ENCODE measurements at regions not wholly inside any gene's neighbourhood (a gene's known extent, or its start where the extent isn't known, plus 50 kb on each side); places are given as distances from the start of the nearest gene placed in this dataset.

DNA sequence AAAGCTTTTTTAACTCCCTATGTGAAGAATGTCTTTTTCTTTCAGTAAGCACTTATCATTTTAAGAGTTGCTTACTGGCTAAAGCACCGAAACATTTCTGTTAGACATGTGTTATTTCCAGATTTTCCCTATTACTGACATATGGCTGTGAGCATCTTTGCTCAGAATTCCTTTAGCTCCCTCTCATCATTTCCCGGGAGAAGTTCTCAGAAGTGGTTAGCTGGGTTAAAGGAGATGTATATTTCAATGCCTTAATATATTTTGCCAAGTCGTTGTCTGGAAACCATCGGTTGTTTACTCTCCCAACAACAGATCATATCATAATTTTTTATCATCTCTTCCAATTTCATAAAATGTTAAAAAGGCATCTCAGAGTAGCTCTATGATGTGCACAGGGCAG is 396.5 kb downstream of the OCA2 start:
- no peak for DNase-seq (ENCODE audit: low read depth)

DNA sequence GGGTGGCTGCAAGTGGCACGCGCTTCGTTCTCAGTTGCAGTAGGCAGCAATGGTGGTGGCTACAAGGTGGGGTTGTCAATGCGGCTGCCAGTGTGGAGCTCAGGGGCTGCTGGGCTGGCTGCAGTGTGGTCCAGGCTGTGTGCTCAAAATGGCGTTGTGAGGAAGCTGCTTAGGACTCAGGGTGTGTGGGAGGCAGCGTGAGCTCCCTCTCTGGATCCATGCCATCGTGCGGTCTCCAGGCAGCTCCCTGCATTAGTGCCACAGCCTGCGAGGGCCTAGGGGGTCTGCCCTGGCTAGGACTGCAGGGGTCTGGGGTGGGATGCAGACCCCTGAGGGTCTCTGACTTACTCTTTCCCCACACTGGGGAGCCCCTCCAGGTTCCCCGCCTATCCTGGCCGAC is 397.2 kb downstream of the OCA2 start:
- no peak for DNase-seq (ENCODE audit: low read depth)

DNA sequence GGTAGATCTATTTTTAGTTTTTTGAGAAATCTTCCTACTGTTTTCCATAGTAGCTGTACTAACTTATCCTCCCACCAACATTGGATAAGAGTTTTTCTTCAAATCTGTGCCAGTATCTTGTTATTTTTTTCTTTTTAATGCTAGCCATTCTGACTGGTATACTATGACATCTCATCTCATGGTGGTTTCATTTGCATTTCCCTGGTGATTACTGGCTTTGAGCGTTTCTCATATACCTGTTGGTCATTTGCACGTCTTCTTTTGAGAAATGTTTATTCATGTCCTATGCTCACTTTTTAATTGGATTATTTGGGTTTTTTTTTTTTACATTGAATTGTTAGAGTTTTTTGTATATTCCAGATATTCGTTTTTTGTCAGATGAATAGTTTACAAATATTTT is 398.1 kb downstream of the OCA2 start:
- no peak for DNase-seq (ENCODE audit: low read depth)

GRCh38 chr15:27699699-27700098 is 399.4 kb downstream of the OCA2 start:
- DNase-seq (ENCODE audit: low read depth), result no peak

DNA sequence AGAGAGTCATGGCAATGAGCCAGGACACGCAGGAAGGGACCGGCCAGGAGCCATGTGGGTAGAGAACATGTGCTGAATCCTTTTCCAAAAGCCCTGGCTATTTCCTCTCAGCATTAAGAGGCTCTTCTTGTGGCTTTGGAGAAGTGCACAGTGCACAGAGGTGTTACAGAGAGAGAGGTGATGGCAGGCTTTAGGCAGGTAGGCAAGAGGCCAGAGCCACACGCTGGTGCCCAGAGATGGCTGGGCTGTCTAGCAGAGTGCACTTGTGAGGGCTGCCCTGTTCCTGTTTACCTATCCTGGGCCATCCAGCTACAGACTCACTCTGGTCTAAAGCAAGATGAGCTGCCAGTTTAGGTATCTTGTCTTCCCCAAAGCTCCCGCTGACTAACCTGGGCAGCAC is 402.6 kb downstream of the OCA2 start:
- no peak for DNase-seq (ENCODE audit: low read depth)

GRCh38 chr15:27695726-27696125 is 403.4 kb downstream of the OCA2 start:
- DNase-seq (ENCODE audit: low read depth), result no peak

DNA sequence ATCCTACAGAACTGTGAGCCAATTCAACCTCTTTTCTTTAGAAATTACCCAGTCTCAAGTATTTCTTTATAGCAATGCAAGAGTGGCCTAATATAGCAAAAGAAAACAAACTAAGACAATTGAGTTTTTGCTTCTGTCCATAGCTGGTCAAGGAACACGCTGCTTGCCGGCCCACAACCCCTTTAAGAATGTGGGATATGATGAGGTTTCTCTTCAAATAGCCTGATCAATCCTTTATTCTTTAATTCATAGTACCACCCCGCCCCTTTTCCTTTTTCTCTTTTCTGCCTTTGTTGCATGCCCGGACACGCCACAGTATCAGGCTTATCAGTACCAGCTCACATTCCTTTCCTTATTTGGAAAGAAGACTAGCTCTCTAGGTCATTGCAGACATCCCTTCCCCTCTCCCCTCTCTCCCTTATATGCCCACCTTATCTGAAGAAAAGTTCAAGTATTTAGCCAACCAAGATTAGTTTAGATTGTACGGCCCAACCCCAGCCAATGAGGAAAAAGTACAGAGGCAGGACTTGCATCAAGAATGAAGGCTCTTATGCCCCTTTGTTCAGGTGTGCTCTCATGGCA is 404.5 kb downstream of the OCA2 start:
- DNase-seq (ENCODE audit: low read depth), result no peak

DNA sequence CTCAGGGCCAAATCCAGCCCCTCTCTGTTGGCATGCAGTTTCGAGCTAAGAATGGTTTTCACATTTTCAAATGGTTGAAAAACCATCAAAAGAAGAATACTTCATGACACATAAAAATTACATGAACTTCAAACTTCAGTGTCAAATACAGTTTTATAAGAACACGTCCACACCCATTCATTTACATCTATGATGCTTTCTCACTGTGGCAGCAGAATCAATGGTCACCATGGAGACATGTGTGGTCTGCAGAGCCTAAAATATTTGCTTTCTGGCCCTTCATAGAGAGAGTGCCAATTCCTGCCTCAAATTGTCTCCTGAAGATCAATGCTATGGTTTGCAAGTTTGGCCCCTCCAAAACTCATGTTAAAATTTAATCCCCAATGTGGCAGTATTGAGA is 405.8 kb downstream of the OCA2 start:
- no peak for DNase-seq (ENCODE audit: low read depth)

DNA sequence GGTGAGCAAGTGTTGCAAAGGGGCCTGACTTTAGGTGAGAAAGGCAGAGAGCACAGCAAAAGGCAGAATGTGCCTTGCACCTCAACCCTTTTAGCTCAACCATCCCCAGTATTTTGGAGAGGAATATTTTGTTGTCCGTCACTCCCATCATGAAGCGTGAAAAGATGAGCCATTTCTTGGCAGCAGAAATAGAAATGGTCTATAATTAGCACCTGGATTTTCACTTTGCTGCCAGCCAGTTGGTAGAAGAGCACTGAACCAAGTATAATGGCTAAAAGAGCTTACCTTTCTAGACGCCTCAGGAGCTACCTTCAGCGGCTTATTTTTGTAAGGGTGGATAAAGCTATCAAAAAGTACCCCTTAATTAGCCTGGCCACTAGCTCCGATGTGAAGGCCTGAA is 406.7 kb downstream of the OCA2 start:
- DNase-seq (ENCODE audit: low read depth), result no peak

DNA sequence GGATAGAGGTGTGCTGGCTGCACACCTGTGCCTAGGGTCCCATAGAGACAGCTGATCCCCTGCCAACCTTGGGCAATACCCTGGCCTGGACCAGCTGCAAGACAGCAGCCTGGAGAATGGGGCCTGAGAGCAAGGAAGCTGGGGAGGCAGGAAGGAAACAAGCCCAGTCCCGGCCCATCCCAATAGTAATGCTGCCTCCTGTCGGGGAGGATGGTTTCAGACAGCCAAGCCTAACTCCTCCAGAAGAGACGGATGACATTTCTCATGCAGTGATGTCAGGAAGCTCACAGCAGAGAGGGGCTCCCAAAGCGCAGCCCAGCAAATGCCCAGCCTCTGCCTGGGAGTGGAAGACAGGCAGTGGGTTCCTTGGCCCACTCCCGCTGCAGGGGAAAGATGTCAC is 408.8 kb downstream of the OCA2 start:
- DNase-seq (ENCODE audit: low read depth), result no peak

- DNase-seq (ENCODE audit: low read depth), result no peak
Measured at GRCh38 chr15:27686971-27687370, 412.1 kb downstream of the OCA2 start.

DNA sequence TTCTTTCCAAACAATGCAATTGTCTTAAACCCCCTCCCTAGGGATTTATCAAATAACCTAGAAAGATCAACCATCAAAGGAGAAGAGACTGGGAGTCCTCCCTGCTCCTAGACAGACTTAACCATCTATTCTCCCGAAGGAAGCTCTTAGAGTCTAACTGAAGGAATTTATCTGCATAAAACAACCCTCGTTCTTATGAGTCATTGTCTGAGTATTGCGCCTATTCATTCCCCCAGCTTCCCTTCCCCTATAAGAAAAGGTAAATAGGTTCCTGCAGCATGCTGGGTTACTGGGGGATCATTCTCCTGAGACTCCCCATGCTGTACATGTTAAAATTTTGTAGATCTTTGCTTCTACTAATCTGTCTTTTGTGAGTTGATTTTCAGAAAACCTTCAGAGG is 412.7 kb downstream of the OCA2 start:
- no peak for DNase-seq (ENCODE audit: low read depth)

DNA sequence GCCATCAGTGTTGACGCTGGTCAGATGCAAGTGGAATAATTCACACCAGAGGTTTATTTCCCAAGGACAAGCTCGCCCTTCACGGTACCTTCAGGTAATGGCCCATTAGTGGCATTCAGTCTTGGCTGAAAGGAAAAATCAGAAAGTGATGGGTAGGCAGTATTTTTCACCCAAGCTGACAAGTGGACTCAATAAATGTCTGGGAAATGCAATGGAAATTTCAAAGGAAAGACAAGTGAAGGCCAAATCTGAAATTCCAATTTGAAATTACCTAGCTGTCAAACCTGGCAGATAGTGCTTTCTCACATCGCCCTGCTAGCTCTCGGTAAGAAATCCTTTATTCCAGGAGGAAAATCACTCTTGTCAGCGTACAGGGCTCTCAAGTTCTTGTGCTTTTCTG is 413.5 kb downstream of the OCA2 start:
- no peak for DNase-seq (ENCODE audit: low read depth)

- DNase-seq (ENCODE audit: low read depth), result no peak
Measured at GRCh38 chr15:27683121-27683520, 416.0 kb downstream of the OCA2 start.

DNA sequence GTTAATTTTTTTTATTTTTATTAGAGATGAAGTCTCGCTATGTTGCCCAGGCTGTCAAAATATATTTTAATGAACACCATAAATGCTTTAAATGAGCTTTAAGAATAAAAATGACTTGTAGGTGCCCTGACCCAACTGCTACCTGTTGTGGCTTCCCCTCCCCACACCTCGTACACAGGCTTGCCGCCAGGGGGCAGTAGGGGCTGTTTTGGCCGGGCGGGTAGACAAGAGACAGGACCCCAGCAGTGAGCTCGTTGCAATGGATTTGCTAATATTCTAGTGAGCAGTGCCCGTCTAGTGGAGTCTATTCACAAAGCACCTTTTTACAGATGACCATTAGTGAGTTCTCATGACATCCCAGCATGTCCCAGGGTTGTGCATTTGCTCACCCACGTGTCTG is 418.1 kb downstream of the OCA2 start:
- DNase-seq (ENCODE audit: low read depth), result peak; percentile 29

DNA sequence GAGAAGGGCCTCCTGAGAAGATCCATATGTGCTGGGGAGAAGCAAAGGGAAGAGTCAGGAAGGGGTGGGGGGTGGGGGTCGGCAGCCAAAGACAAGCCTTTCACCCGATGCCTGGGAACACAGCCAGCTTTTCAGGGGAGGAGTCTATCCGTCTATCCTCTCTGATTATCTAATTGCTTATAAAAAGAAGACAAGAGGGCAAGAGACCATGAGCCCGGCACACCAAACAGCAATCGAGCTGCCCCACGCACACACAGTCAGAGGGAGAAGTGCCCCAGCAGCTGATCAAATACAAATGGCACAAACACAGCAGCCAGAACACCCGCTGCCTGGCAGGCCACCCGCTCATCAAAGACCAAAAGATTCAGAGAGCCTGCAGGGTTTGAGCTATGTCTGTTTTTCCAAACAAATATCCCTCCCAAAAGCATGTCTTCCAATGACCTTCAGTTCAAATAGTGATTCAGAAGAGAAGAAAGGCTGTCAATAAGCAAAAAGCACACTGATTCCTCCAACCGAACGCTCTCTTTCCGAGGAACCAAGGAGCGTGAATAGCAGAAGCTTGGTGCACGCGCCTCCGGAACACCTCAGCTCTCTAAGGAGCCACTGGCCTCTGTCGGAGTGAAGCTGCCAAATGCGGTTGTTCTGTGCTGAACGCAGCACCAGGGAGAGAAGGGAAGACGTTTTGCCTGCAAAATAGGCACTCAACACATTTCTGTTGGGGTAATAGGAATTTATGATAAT is 419.2 kb downstream of the OCA2 start:
- no peak for DNase-seq (ENCODE audit: low read depth)

GRCh38 chr15:27679203-27679602 is 419.9 kb downstream of the OCA2 start:
- DNase-seq (ENCODE audit: low read depth), result no peak

DNA sequence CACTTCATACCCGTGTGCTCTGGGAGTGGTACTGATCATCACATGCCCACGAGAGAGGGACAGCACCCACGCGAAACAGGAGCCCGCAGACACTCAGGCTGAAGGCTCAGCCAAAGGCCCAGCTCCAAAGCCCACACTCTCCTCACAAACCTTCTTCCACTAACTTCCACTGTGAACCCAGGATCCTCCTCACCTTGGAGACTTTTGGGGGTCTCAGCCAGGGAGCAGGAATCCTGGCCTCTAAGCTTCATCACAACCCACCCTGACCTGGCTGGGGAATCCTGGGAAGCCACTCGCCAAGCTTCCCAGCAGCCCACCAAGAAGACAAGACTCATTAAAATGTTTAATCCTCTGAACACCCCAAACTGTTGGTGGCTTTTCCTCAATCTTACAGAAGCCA is 421.2 kb downstream of the OCA2 start:
- no peak for DNase-seq (ENCODE audit: low read depth)

DNA sequence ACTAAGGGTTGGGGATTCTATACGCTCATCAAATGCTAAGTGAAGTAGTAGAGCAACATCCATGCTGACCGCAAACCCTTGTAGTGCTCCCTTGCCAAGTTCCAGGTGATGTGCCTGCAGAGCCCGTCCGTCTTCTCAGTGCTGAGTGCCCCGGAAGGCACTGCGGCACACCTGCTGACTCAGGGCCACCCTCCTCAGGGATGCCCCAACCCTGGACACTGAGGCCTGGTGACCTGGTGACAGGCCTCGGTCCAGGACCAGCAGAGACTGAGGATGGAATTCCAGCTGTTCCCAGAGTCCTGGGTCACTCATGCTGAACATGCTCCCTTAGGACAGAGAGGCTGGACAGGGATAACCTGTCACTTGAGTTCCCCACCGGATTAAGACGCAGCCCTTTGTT is 422.5 kb downstream of the OCA2 start:
- DNase-seq (ENCODE audit: low read depth), result no peak

GRCh38 chr15:27675571-27675970 is 423.5 kb downstream of the OCA2 start:
- no peak for DNase-seq (ENCODE audit: low read depth)

- no peak for DNase-seq (ENCODE audit: low read depth)
Measured at GRCh38 chr15:27674826-27675225, 424.3 kb downstream of the OCA2 start.

GRCh38 chr15:27673766-27674445 is 425.2 kb downstream of the OCA2 start:
- DNase-seq (ENCODE audit: low read depth), result no peak

- no peak for DNase-seq (ENCODE audit: low read depth)
Measured at GRCh38 chr15:27672537-27672936, 426.6 kb downstream of the OCA2 start.
